Astrocyte (in vitro differentiated cells and primary cell): ENCODE measurements at regions not wholly inside any gene's neighbourhood (a gene's known extent, or its start where the extent isn't known, plus 50 kb on each side); places are given as distances from the start of the nearest gene placed in this dataset.

Source experiments
- EZH2 ChIP-seq: IDR thresholded peaks from 2 replicates; pipeline ENCODE4 v1.6.1; 2012; ENCODE audit warnings: mild to moderate bottlenecking, low read length, inconsistent platforms; ENCODE audit not compliant: insufficient read depth
- TF ChIP-seq, protein P1 (sequence below): IDR thresholded peaks from 2 replicates; pipeline ENCODE4 v1.5.1; 2011; ENCODE audit warnings: low read depth, mild to moderate bottlenecking, inconsistent platforms, low read length, moderate library complexity; ENCODE audit not compliant: insufficient read depth

DNA sequence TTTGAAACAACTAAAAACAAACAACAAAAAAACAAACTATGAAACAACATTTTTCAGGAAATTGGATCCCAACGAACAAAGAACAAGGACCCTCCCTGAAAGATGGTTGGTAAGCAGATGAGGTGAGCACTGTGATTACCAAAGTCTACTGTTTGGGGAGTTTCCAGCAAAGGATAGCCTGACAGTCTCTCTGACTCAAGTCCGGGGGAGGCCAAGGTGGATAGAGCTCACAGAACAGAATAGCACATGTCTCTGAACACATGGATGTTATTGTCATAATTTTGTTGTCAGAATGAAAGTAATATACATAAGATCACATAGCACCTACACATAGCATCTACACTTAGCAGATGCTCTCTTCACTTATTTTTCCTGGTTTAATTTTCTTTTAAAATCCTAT lies 501.3 kb upstream of the TENM4 start:
- TF ChIP-seq, protein P1, sequence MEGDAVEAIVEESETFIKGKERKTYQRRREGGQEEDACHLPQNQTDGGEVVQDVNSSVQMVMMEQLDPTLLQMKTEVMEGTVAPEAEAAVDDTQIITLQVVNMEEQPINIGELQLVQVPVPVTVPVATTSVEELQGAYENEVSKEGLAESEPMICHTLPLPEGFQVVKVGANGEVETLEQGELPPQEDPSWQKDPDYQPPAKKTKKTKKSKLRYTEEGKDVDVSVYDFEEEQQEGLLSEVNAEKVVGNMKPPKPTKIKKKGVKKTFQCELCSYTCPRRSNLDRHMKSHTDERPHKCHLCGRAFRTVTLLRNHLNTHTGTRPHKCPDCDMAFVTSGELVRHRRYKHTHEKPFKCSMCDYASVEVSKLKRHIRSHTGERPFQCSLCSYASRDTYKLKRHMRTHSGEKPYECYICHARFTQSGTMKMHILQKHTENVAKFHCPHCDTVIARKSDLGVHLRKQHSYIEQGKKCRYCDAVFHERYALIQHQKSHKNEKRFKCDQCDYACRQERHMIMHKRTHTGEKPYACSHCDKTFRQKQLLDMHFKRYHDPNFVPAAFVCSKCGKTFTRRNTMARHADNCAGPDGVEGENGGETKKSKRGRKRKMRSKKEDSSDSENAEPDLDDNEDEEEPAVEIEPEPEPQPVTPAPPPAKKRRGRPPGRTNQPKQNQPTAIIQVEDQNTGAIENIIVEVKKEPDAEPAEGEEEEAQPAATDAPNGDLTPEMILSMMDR: no peak
- no peak for TF ChIP-seq EZH2
